Panc1 (cell line): ENCODE measurements at regions not wholly inside any gene's neighbourhood (a gene's known extent, or its start where the extent isn't known, plus 50 kb on each side); places are given as distances from the start of the nearest gene placed in this dataset.

Experiments used
- ATAC-seq: fragments of 200-7000 bp; cut with Tn5 transposase; 2 replicates; pipeline ENCODE4 v1.9.1; 2020; ENCODE audit warnings: mild to moderate bottlenecking, moderate library complexity
- BruUV-seq: library from RNA; stranded (reverse); fragments of 400-500 nt; replicated peaks from 2 replicates; lab custom pipeline; 2021; lab: Mats Ljungman, UMichigan
- CTCF ChIA-PET: fragments of 300-600 bp; sonication (Branson Sonifier 250); formaldehyde crosslinking; loops from one replicate; lab custom pipeline; 2022; ENCODE audit warnings: antibody characterized with exemption; lab: Charles Lee
- POLR2A ChIA-PET: fragments of 300-600 bp; sonication (Branson Sonifier 250); formaldehyde crosslinking; loops from one replicate; lab custom pipeline; 2022; ENCODE audit warnings: antibody characterized with exemption; lab: Charles Lee
- DNase-seq: peaks from one replicate; pipeline ENCODE4 v3.0.0-alpha.2; 2010; ENCODE audit warnings: low read depth, low spot score
- H3K27ac ChIP-seq: 2 replicates; pipeline ENCODE4 v1.5.1; 2011; ENCODE audit warnings: mild to moderate bottlenecking, low read length, inconsistent platforms
- H3K27me3 ChIP-seq: fragments of 200-500 bp; sonication (Bioruptor generic); 2 replicates; pipeline ENCODE4 v1.6.0; 2014; ENCODE audit warnings: low read length, inconsistent platforms; ENCODE audit not compliant: control insufficient read depth, insufficient read depth
- H3K36me3 ChIP-seq: fragments of 200-500 bp; sonication (Bioruptor generic); 2 replicates; pipeline ENCODE4 v1.5.1; 2014; ENCODE audit warnings: inconsistent platforms, mild to moderate bottlenecking, low read length, moderate library complexity; ENCODE audit not compliant: control insufficient read depth, insufficient read depth
- H3K4me1 ChIP-seq: 2 replicates; pipeline ENCODE4 v1.5.1; 2011; ENCODE audit warnings: inconsistent platforms, mild to moderate bottlenecking, low read length, moderate library complexity; ENCODE audit not compliant: control insufficient read depth, insufficient read depth
- H3K4me3 ChIP-seq, 2 experiments: 2 replicates each; pipeline ENCODE4 v1.5.1; 2011 to 2012; ENCODE audit warnings: low read depth in 2 of 2, low read length in 2 of 2, mild to moderate bottlenecking in 2 of 2, inconsistent platforms in 1 of 2, moderate library complexity in 1 of 2
- H3K9me3 ChIP-seq: fragments of 200-500 bp; sonication (Bioruptor generic); 2 replicates; pipeline ENCODE4 v1.5.1; 2014; ENCODE audit warnings: low read depth, mild to moderate bottlenecking, inconsistent platforms, low read length, moderate library complexity; ENCODE audit not compliant: control insufficient read depth, insufficient read depth
- CTCF ChIP-seq: fragments of 450-650 bp; IDR thresholded peaks from 2 replicates; pipeline ENCODE4 v1.5.1; 2017; ENCODE audit warnings: mild to moderate bottlenecking
- POLR2AphosphoS5 ChIP-seq: IDR thresholded peaks from 2 replicates; pipeline ENCODE4 v1.6.1; 2012; ENCODE audit warnings: mild to moderate bottlenecking, low read depth, low read length, moderate library complexity
- SIN3A ChIP-seq: IDR thresholded peaks from 2 replicates; pipeline ENCODE4 v1.6.1; 2012; ENCODE audit warnings: low read depth, mild to moderate bottlenecking, low read length, moderate library complexity, borderline replicate concordance; ENCODE audit not compliant: insufficient read depth
- TCF7L2 ChIP-seq: IDR thresholded peaks from 2 replicates; pipeline ENCODE4 v1.6.1; 2011; ENCODE audit warnings: mild to moderate bottlenecking, low read depth, low read length, inconsistent platforms
- in situ Hi-C: cut with HindIII; loops from 2 replicates; pipeline ENCODE4 v1.10.0; 2016; ENCODE audit warnings: low sequenced_read_pairs, low pct_unique_long_range_greater_than_20kb
- intact Hi-C: fragments of 100-400 bp; cut with micrococcal nuclease; formaldehyde crosslinking; loops from one replicate; pipeline ENCODE4 v1.10.0; 2022; ENCODE audit not compliant: unreplicated experiment
- TF ChIP-seq, protein P1 (sequence below), 2 experiments: IDR thresholded peaks; 2 replicates each; pipeline ENCODE4 v1.6.1; 2011 to 2012; ENCODE audit warnings: low read depth in 2 of 2, control low read depth in 1 of 2, low read length in 1 of 2, mild to moderate bottlenecking in 1 of 2, moderate library complexity in 1 of 2; ENCODE audit not compliant: insufficient read depth in 1 of 2

DNA sequence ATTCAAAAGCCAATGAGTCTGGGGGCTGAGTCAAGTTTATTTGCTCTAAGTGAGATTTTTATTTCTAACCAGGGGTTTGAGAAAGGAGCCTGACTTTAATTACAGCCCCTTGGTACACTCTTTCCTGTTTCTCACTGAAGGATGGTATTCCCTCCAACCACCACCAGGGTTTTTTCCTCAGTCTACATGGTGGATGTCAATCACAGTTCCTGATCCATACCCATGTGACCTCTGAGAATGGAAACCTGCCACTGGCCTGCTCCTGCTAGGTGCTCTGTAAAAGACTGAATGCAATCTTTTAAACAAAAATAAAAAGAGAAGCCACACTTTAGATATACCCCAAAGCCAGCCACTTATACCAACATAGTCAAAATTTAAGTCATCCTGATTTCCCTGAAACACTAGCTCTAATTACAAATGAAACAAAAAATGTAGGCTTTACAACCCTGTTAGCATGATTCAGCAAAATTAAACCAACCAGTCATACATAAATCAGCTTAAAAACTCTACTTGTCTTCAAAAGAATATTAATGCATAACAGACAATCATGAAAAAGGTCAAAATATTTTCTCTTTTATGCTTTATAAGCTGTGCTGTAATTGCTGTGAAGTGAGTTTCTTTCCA, 112.1 kb upstream of the NWD2 start:
- in situ Hi-C loops = no loop called here
- ATAC-seq (no peak), DNase-seq (no peak)
- intact Hi-C loops = no loop called here
- TF ChIP-seq SIN3A = no peak
- TF ChIP-seq TCF7L2 = no peak
- TF ChIP-seq, protein P1, sequence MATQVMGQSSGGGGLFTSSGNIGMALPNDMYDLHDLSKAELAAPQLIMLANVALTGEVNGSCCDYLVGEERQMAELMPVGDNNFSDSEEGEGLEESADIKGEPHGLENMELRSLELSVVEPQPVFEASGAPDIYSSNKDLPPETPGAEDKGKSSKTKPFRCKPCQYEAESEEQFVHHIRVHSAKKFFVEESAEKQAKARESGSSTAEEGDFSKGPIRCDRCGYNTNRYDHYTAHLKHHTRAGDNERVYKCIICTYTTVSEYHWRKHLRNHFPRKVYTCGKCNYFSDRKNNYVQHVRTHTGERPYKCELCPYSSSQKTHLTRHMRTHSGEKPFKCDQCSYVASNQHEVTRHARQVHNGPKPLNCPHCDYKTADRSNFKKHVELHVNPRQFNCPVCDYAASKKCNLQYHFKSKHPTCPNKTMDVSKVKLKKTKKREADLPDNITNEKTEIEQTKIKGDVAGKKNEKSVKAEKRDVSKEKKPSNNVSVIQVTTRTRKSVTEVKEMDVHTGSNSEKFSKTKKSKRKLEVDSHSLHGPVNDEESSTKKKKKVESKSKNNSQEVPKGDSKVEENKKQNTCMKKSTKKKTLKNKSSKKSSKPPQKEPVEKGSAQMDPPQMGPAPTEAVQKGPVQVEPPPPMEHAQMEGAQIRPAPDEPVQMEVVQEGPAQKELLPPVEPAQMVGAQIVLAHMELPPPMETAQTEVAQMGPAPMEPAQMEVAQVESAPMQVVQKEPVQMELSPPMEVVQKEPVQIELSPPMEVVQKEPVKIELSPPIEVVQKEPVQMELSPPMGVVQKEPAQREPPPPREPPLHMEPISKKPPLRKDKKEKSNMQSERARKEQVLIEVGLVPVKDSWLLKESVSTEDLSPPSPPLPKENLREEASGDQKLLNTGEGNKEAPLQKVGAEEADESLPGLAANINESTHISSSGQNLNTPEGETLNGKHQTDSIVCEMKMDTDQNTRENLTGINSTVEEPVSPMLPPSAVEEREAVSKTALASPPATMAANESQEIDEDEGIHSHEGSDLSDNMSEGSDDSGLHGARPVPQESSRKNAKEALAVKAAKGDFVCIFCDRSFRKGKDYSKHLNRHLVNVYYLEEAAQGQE (IDR thresholded peaks at IDR 0.05; ENCODE audit: insufficient read depth in 1 of 2, low read depth in 2 of 2, low read length in 1 of 2) = no peak
- no peak for TF ChIP-seq POLR2AphosphoS5
- no peak for TF ChIP-seq CTCF
- Histone ChIP-seq H3K4me3 (no peak overlapping the region), H3K9me3 (no peaks in the 10 kb centered on the region), H3K36me3 (no peaks in the 10 kb centered on the region), H3K27me3 (no peaks in the 10 kb centered on the region), H3K4me1 (no peaks in the 10 kb centered on the region), H3K27ac (no peak overlapping the region)
- CTCF ChIA-PET = no interaction called here
- POLR2A ChIA-PET = no interaction called here
- BruUV-seq = no TSS peak

DNA sequence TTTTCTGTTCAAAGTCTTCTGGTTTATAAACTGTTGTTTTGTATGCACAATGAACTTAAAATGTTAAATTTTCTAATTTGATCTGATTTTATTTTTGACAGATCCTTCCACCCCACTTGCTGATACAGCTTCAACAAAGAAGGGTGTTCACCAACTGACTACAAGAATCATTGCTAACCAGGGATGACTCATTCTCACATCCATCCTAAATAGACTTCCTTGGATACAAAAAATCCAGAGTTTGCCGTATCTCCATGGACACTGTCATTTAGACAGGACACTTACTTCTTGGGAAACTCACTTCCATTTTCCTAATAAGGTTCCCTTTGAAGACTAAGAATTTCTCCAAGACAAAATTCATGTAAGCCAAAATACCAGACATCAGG, 111.6 kb upstream of the NWD2 start:
- ATAC-seq = no peak
- no TSS peak for BruUV-seq
- in situ Hi-C loops = no loop called here
- POLR2A ChIA-PET = no interaction called here
- intact Hi-C loops = no loop called here
- no peak for DNase-seq
- Histone ChIP-seq H3K9me3 (no peaks in the 10 kb centered on the region), H3K4me1 (no peaks in the 10 kb centered on the region), H3K27me3 (no peaks in the 10 kb centered on the region), H3K27ac (no peak overlapping the region), H3K36me3 (no peaks in the 10 kb centered on the region), H3K4me3 (no peak overlapping the region)
- CTCF ChIA-PET = no interaction called here
- TF ChIP-seq POLR2AphosphoS5 (no peak), SIN3A (no peak), CTCF (no peak), TCF7L2 (no peak)
- TF ChIP-seq, protein P1 (IDR thresholded peaks at IDR 0.05; ENCODE audit: insufficient read depth in 1 of 2, low read depth in 2 of 2, low read length in 1 of 2) = no peak
